Spinal cord (tissue), 9 donors: ENCODE measurements at regions not wholly inside any gene's neighbourhood (a gene's known extent, or its start where the extent isn't known, plus 50 kb on each side); places are given as distances from the start of the nearest gene placed in this dataset.

Source experiments
- DNase-seq, 6 donors: peaks; one replicate each; pipeline versions ENCODE4 v3.0.0 to v3.0.0-alpha.2; 2013 to 2015; ENCODE audit warnings: low spot score in 6 of 6, low read depth in 4 of 6
- H3K27ac ChIP-seq: one replicate; pipeline ENCODE4 v1.5.1; 2013; ENCODE audit warnings: low read depth, low read length, control low read depth
- H3K27me3 ChIP-seq: one replicate; pipeline ENCODE4 v1.6.1; 2013; ENCODE audit warnings: low read length; ENCODE audit not compliant: control insufficient read depth, insufficient read depth
- H3K36me3 ChIP-seq: one replicate; pipeline ENCODE4 v1.6.1; 2013; ENCODE audit warnings: low read length; ENCODE audit not compliant: control insufficient read depth, insufficient read depth
- H3K4me1 ChIP-seq: one replicate; pipeline ENCODE4 v1.6.1; 2013; ENCODE audit warnings: low read length; ENCODE audit not compliant: control insufficient read depth, insufficient read depth
- H3K4me3 ChIP-seq: one replicate; pipeline ENCODE4 v1.5.1; 2013; ENCODE audit warnings: low read depth, low read length, control low read depth
- H3K9me3 ChIP-seq: one replicate; pipeline ENCODE4 v1.6.1; 2013; ENCODE audit warnings: low read length; ENCODE audit not compliant: control insufficient read depth, insufficient read depth
- WGBS: methylation state at CpG from one replicate; pipeline ENCODE4 v1.1.5; 2013; ENCODE audit warnings: missing lambda C conversion rate; ENCODE audit not compliant: insufficient coverage; 5-methylcytosine and 5-hydroxymethylcytosine counted together
- donor health status: healthy.

GRCh38 chr2:129734343-129735034 is 245.0 kb upstream of the RAB6C start:
- Histone ChIP-seq H3K4me3 (no peak overlapping the region), H3K27me3 (no peaks in the 10 kb centered on the region), H3K4me1 (peaks cover 3% of the 10 kb centered on the region), H3K27ac (no peak overlapping the region), H3K36me3 (no peaks in the 10 kb centered on the region), H3K9me3 (no peaks in the 10 kb centered on the region)
- 72% methylated on average over 4 of the region's 10 CpGs for WGBS
- peak in 1 of 6 donors; percentile 83 for DNase-seq

GRCh38 chr2:129735576-129735975 is 243.9 kb upstream of the RAB6C start:
- DNase-seq, result no peak
- H3K36me3 ChIP-seq, result no peaks in the 10 kb centered on the region
- no peak overlapping the region for H3K4me3 ChIP-seq
- H3K9me3 ChIP-seq, result no peaks in the 10 kb centered on the region
- 94% methylated on average over 5 of the region's 6 CpGs for WGBS
- H3K27ac ChIP-seq, result no peak overlapping the region
- H3K27me3 ChIP-seq, result no peaks in the 10 kb centered on the region
- no peaks in the 10 kb centered on the region for H3K4me1 ChIP-seq

GRCh38 chr2:129737660-129738527 is 241.6 kb upstream of the RAB6C start:
- Histone ChIP-seq H3K36me3 (no peaks in the 10 kb centered on the region), H3K9me3 (no peaks in the 10 kb centered on the region), H3K4me1 (peaks cover 4% of the 10 kb centered on the region), H3K27ac (no peak overlapping the region), H3K4me3 (no peak overlapping the region), H3K27me3 (no peaks in the 10 kb centered on the region)
- WGBS, result 90% methylated on average over 13 of the region's 15 CpGs
- DNase-seq, result no peak

GRCh38 chr2:129738799-129739198 is 240.7 kb upstream of the RAB6C start:
- no peak for DNase-seq
- H3K4me3 ChIP-seq, result no peak overlapping the region
- H3K9me3 ChIP-seq, result no peaks in the 10 kb centered on the region
- no peak overlapping the region for H3K27ac ChIP-seq
- H3K36me3 ChIP-seq, result no peaks in the 10 kb centered on the region
- WGBS, result 91% methylated on average over 15 of the region's 16 CpGs
- peaks cover 4% of the 10 kb centered on the region for H3K4me1 ChIP-seq
- H3K27me3 ChIP-seq, result no peaks in the 10 kb centered on the region

GRCh38 chr2:129740504-129740903 is 239.0 kb upstream of the RAB6C start:
- no peaks in the 10 kb centered on the region for H3K27me3 ChIP-seq
- no peaks in the 10 kb centered on the region for H3K36me3 ChIP-seq
- DNase-seq, result no peak
- WGBS, result 91% methylated on average over 6 of the region's 7 CpGs
- no peak overlapping the region for H3K4me3 ChIP-seq
- H3K4me1 ChIP-seq, result peaks cover 11% of the 10 kb centered on the region
- no peak overlapping the region for H3K27ac ChIP-seq
- no peaks in the 10 kb centered on the region for H3K9me3 ChIP-seq

GRCh38 chr2:129741165-129741564 is 238.3 kb upstream of the RAB6C start:
- no peak for DNase-seq
- Histone ChIP-seq H3K9me3 (no peaks in the 10 kb centered on the region), H3K27ac (no peak overlapping the region), H3K4me3 (no peak overlapping the region), H3K27me3 (no peaks in the 10 kb centered on the region), H3K4me1 (peaks cover 11% of the 10 kb centered on the region), H3K36me3 (no peaks in the 10 kb centered on the region)
- WGBS, result 90% methylated on average over 5 of the region's 7 CpGs

GRCh38 chr2:129741623-129742022 is 237.8 kb upstream of the RAB6C start:
- H3K36me3 ChIP-seq, result no peaks in the 10 kb centered on the region
- no peak for DNase-seq
- H3K27me3 ChIP-seq, result no peaks in the 10 kb centered on the region
- H3K27ac ChIP-seq, result no peak overlapping the region
- H3K4me1 ChIP-seq, result peaks cover 11% of the 10 kb centered on the region
- H3K4me3 ChIP-seq, result no peak overlapping the region
- WGBS, result 92% methylated on average over 12 of the region's 12 CpGs
- no peaks in the 10 kb centered on the region for H3K9me3 ChIP-seq

- Histone ChIP-seq H3K36me3 (no peaks in the 10 kb centered on the region), H3K9me3 (no peaks in the 10 kb centered on the region), H3K27me3 (no peaks in the 10 kb centered on the region), H3K27ac (no peak overlapping the region), H3K4me1 (peaks cover 15% of the 10 kb centered on the region), H3K4me3 (no peak overlapping the region)
- no peak for DNase-seq
- 88% methylated on average over 16 of the region's 23 CpGs for WGBS
Measured at GRCh38 chr2:129742415-129743180, 236.9 kb upstream of the RAB6C start.

- DNase-seq, result no peak
Measured at GRCh38 chr2:129744141-129744540, 235.3 kb upstream of the RAB6C start.

More at GRCh38 chr2:129744141-129744540, 235.3 kb upstream of the RAB6C start:
- Histone ChIP-seq H3K4me1 (peaks cover 25% of the 10 kb centered on the region), H3K36me3 (no peaks in the 10 kb centered on the region), H3K9me3 (no peaks in the 10 kb centered on the region), H3K27me3 (no peaks in the 10 kb centered on the region), H3K27ac (no peak overlapping the region), H3K4me3 (no peak overlapping the region)
- 100% methylated on average over 4 of the region's 7 CpGs for WGBS
